ENCODE measurements at regions not wholly inside any gene's neighbourhood (a gene's known extent, or its start where the extent isn't known, plus 50 kb on each side); places are given as distances from the start of the nearest gene placed in this dataset.

- no peak for TF ChIP-seq CTCF (IDR thresholded peaks at IDR 0.05; ENCODE audit: low read depth, low read length, missing control alignments)
- H3K4me3 ChIP-seq (ENCODE audit: low read depth, low read length): no peak overlapping the region
- in situ Hi-C loops (cut with HindIII; ENCODE audit: low sequenced_read_pairs): no loop called here
- no peak for DNase-seq (ENCODE audit: low read depth)
Measured at GRCh38 chr6:159105716-159106115, 60.9 kb upstream of the TAGAP start.

GRCh38 chr6:159104931-159105330, 60.1 kb upstream of the TAGAP start:
- in situ Hi-C loops (cut with HindIII; ENCODE audit: low sequenced_read_pairs): no loop called here

GRCh38 chr6:159104163-159104925, 59.6 kb upstream of the TAGAP start:
- in situ Hi-C loops (cut with HindIII; ENCODE audit: low sequenced_read_pairs): no loop called here
- H3K4me3 ChIP-seq (ENCODE audit: low read depth, low read length): no peak overlapping the region
- peak; percentile 95 for TF ChIP-seq CTCF (IDR thresholded peaks at IDR 0.05; ENCODE audit: low read depth, low read length, missing control alignments)
- DNase-seq (ENCODE audit: low read depth): peak; percentile 13

More at GRCh38 chr6:159104931-159105330, 60.1 kb upstream of the TAGAP start:
- DNase-seq (ENCODE audit: low read depth): no peak
- H3K4me3 ChIP-seq (ENCODE audit: low read depth, low read length): no peak overlapping the region
- no peak for TF ChIP-seq CTCF (IDR thresholded peaks at IDR 0.05; ENCODE audit: low read depth, low read length, missing control alignments)

GRCh38 chr6:159103396-159104162, 58.8 kb upstream of the TAGAP start:
- H3K4me3 ChIP-seq (ENCODE audit: low read depth, low read length): no peak overlapping the region
- no peak for TF ChIP-seq CTCF (IDR thresholded peaks at IDR 0.05; ENCODE audit: low read depth, low read length, missing control alignments)
- in situ Hi-C loops (cut with HindIII; ENCODE audit: low sequenced_read_pairs): no loop called here
- no peak for DNase-seq (ENCODE audit: low read depth)

GRCh38 chr6:159102373-159103160, 57.8 kb upstream of the TAGAP start:
- H3K4me3 ChIP-seq (ENCODE audit: low read depth, low read length): no peak overlapping the region
- in situ Hi-C loops (cut with HindIII; ENCODE audit: low sequenced_read_pairs): no loop called here
- TF ChIP-seq CTCF (IDR thresholded peaks at IDR 0.05; ENCODE audit: low read depth, low read length, missing control alignments): no peak
- DNase-seq (ENCODE audit: low read depth): no peak

GRCh38 chr6:159101656-159102055, 56.9 kb upstream of the TAGAP start:
- H3K4me3 ChIP-seq (ENCODE audit: low read depth, low read length): no peak overlapping the region
- in situ Hi-C loops (cut with HindIII; ENCODE audit: low sequenced_read_pairs): no loop called here
- TF ChIP-seq CTCF (IDR thresholded peaks at IDR 0.05; ENCODE audit: low read depth, low read length, missing control alignments): no peak
- no peak for DNase-seq (ENCODE audit: low read depth)
